GM19463 (cell line): ENCODE measurements at regions not wholly inside any gene's neighbourhood (a gene's known extent, or its start where the extent isn't known, plus 50 kb on each side); places are given as distances from the start of the nearest gene placed in this dataset.

Source experiments
- ATAC-seq: cut with Tn5 transposase; IDR thresholded peaks from one replicate; pipeline ENCODE4 v1.9.1; 2021; ENCODE audit warnings: mild to moderate bottlenecking, moderate library complexity; ENCODE audit not compliant: unreplicated experiment

DNA sequence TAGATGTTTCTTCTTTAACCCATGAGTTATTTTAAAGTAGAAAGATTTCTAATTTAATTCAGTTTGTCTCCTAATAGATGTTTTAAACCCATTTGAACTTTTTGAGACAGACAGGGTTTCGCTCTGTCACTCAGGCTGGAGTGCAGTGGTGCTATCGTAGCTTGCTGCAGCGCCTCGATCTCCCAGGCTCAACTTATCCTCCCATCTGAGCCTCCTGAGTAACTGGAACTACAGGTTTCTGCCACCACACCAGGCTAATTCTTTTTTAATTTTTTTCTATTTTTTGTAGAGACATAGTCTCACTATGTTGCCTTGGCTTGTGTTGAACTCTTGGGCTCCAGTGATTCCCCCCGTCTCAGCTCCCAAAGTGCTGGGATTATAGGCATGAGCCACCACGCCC lies 53.0 kb upstream of the RAB18 start:
- no peak for ATAC-seq

DNA sequence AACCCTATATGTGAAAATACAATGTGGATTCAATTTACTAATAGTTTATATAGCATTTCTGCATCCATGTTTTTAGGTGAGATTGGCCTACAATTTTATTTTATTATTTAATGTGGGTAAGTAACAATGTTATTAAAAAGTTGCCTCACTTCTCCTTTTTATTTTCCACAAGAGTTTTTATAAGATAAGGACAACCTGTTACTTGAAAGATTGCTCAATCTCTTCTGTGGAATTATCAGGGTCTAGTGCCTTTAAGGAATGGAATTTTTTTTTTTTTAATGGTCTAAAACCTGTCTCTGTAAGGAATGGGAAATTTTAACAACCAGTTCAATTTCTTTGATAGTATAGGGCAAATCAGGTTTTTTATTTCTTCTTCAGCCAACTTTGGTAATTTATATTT lies 53.9 kb upstream of the RAB18 start:
- ATAC-seq = no peak

DNA sequence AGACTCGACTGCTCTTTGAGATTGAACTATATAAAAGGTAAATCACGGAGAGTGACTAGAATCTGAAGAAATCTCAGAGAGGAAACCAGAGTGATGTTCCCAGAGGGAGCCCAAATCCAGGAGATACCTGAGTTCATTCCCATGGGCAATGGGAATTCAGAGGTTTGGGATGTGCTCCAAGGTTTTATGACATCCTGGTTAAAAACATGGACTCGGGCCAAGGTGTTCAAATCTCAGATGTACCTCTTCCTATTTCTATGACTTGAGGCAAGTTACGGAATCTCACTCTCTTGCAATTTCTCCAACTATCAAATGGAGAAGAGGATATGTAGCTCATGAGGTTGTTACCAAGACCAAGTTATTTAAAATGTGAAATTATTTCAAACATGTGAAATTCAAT lies 54.5 kb upstream of the RAB18 start:
- no peak for ATAC-seq

GRCh38 chr10:27448921-27449320 lies 55.2 kb upstream of the RAB18 start:
- ATAC-seq = no peak

- no peak for ATAC-seq
Observed at GRCh38 chr10:27447540-27447939, 56.6 kb upstream of the RAB18 start.

DNA sequence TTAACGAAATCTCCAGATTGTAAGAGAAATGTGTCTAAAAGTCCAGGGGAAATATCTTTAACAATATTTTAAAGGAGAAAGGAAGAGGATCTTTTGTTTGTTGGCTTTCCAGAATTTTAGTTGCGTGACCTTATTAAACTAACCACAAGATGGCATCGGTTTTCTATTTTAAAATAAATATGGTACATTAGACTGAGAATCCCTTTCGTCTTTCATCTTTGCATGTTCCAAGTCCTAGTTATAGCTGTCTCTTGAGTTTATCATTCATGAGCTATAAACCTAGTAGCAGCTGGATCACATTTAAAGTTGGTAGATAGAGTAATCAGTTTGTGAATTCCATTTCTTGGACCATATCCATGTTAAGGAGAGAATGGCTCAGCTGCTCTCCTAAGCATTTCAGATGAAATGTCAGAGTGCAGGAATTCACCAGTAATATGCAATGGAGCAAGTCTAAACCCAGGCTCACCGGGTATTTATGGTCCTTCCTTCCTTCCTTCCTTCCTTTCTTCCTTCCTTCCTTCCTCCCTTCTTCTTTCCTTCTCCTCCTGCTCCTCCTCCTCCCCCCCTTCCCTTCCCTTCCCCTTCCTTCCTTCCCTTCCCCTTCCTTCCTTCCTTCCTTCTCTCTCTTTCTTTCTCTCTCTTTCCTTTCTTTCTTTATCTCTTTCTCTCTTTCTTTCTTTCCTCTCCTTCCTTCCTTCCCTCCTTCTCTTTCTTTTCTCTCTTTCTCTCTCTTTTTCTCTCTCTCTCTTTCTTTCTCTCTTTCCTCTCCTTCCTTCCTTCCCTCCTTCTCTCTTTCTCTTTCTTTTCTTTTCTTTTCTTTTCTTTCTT lies 57.8 kb upstream of the RAB18 start:
- no peak for ATAC-seq

GRCh38 chr10:27445070-27445469 lies 59.0 kb upstream of the RAB18 start:
- no peak for ATAC-seq

DNA sequence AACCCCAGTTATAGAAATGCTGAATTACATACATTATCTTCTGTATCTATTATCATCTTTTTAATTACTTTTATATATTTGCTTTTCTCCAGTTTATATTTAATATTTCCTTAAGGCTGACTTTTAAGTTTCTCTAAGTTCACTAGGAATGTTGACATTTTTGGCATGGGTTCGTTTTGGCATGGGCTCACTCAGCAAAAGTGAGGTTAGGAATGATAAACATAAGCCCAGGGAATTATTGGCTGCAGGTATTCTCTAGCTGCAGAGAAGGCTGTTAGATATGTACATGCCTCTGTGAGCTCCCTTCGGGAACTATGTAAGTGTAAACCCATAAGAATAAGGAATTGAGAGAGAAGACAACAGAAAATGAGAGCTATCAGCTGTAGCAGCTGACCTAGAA lies 63.6 kb upstream of the RAB18 start:
- ATAC-seq = no peak

DNA sequence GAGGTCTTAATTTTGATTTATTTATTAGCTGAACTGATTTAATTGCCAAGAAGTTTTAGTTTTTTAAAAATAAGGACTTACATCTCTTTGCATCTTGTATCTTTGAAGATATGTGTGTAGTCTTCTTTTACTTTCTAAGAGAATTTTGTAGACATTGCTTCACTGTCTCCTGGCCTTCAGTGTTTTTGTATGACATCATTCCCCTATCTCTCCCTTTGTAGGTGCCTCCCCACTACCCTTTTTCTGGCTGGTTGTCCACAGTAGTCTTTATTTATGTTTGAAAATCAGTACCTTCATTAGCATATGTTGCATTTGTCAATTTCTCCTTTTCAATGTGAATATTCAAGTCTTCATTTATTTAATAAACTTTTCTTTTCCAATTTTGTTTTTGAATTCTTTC lies 64.1 kb upstream of the RAB18 start:
- no peak for ATAC-seq

DNA sequence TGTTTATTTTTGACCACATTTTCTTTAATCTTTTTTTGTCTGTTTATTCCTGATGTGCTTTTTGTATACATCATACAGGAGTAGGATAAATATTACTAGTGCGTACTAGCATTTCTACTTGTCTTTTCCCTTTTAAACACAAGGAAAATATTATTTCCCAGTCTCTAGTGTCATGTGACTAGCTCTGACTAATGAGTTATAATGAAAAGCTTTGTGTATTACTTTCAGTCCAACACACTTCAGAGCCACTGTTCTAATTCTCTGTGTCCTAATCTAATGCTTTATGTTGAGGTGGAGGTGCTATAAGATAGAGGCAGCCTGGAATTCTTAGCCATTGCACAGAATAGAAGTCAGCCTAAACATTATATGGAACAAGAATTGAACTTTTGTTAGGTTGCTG lies 65.0 kb upstream of the RAB18 start:
- no peak for ATAC-seq

- no peak for ATAC-seq
Observed at GRCh38 chr10:27437775-27438174, 66.3 kb upstream of the RAB18 start.

GRCh38 chr10:27436710-27437109 lies 67.4 kb upstream of the RAB18 start:
- ATAC-seq = no peak

- ATAC-seq = no peak
Observed at GRCh38 chr10:27433976-27434375, 70.1 kb upstream of the RAB18 start.

DNA sequence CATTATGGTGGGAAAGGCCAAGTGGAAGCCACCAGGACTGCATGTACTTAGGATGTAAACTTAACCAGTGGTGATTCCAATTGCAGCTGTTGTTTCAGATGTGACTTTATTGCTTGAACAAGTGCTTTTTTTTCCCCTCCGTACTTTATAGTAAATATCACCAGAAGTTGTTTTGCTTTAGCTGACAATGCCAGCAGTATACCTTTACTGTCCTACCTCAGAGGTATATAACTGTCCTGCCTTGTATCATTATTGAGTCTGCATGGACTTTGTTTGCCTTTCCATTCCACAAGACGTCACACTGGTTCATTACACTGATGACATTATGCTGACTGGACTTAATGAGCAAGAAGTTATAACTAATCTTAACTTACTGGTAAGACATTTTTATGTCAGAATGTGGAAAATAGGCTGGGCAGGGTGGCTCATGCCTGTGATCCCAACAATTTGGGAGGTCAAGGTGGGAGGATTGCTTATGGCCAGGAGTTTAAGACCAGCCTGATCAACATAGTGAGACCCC lies 77.1 kb upstream of the RAB18 start:
- no peak for ATAC-seq

DNA sequence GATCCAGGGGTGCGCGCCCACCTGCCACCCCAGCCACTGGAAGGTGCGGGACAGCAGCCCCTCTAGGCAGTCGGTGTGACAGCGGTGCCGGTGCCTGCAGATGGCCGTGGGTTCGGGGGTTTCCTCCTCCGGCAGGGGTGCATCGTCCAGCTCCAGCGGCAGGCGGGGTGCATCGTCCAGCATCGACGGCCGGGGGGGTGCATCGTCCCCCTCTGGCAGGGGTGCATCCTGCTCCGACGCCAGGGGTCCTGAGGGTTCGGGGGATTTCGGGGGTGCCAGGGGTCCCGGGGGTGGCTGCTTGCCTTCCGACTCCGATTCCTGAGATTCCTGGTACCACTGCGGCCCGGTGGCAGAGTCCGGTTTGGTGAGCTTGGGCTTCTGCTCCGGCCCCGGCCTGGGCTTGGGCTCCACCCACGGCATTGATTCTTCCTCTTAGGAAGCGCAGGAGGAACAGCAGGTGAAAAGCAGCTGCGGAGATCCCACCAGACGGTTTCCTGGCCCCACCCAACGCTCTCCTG lies 90.2 kb upstream of the RAB18 start:
- no peak for ATAC-seq

- no peak for ATAC-seq
Observed at GRCh38 chr10:27413387-27413786, 90.7 kb upstream of the RAB18 start.

DNA sequence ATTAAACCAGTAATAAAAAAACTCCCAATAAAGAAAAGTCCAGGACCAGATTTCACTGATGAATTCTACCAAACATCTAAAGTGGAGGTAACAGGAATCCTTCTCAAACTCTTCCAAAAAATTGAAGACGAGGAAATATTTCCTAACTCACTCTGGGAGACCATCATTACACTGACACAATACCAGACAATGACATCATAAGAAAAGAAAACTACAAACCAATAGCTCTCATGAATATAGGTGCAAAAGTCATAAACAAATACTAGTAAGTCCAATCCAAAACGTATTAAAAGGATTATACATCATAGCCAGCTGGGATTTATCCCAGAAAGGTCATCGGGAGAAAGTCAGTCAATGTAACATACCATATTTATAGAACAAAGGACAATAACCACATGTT lies 94.0 kb upstream of the RAB18 start:
- no peak for ATAC-seq

- ATAC-seq = no peak
Observed at GRCh38 chr10:27407271-27407670, 96.8 kb upstream of the RAB18 start.

GRCh38 chr10:27399871-27400270 lies 104.2 kb upstream of the RAB18 start:
- ATAC-seq = no peak

- no peak for ATAC-seq
Observed at GRCh38 chr10:27393961-27394360, 110.1 kb upstream of the RAB18 start.

DNA sequence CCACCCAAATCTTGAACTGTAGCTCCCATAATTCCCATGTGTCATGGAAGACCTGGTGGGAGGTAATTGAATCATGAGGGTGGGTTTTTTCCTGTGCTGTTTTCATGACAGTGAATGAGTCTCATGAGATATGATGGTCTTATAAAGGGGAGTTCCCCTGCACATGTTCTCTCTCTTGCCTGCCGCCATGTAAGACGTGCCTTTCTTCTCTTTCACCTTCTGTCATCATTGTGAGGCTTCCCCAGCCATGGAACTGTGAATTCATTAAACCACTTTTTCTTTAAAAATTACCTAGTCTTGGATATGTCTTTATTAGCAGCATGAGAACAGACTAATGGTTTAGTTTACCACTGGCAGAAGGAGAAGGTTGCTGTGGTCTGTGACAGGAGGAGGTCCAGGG lies 111.5 kb upstream of the RAB18 start:
- ATAC-seq = no peak

GRCh38 chr10:27391916-27392315 lies 112.2 kb upstream of the RAB18 start:
- no peak for ATAC-seq

DNA sequence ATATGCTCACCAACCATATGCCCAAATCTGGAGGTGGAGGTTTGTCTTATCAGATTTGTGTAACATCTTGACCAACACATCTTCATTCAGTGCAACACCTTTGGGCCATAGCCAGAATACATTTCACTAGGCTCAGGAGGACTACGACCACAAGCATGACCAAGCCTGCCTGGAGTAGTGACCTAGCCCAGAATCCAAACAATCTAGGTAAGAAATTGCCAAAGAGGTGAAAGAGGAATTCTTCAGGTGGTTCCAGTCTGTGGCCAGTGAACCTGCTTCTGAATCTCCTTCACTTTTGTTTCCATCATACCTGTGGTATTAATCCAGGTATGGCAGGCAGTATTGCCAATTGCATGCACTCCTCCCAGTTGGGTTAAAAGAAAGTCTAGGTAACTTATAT lies 112.8 kb upstream of the RAB18 start:
- no peak for ATAC-seq
